Breast epithelium (tissue), 4 donors: ENCODE measurements at regions not wholly inside any gene's neighbourhood (a gene's known extent, or its start where the extent isn't known, plus 50 kb on each side); places are given as distances from the start of the nearest gene placed in this dataset.

Experiments used
- DNase-seq, 2 donors: peaks; one replicate each; pipeline ENCODE4 v3.0.0-alpha.2; 2019; ENCODE audit warnings: low spot score in 2 of 2
- H3K27ac ChIP-seq, 2 donors: fragments of 200-600 bp; sonication (generic) in 1 of 2; one replicate each; pipeline ENCODE4 v1.5.1; 2016 to 2019; ENCODE audit warnings: mild to moderate bottlenecking in 1 of 2
- H3K27me3 ChIP-seq, 2 donors: fragments of 200-600 bp; sonication (generic) in 1 of 2; one replicate each; pipeline versions ENCODE4 v1.5.1 to v1.6.0; 2017 to 2019; ENCODE audit warnings: control low read depth in 1 of 2, mild to moderate bottlenecking in 1 of 2
- H3K36me3 ChIP-seq: fragments of 200-600 bp; one replicate; pipeline ENCODE4 v1.5.1; 2019
- H3K4me1 ChIP-seq, 2 donors: fragments of 200-600 bp; sonication (generic); one replicate each; pipeline ENCODE4 v1.5.1; 2016 to 2019; ENCODE audit warnings: control low read depth in 1 of 2
- H3K4me3 ChIP-seq, 3 donors: fragments of 200-600 bp; sonication (generic); 1 replicate in 2 of 3; 2 replicates in 1 of 3; pipeline ENCODE4 v1.5.1; 2016 to 2019; ENCODE audit warnings: mild to moderate bottlenecking in 3 of 3, moderate library complexity in 2 of 3
- H3K9me3 ChIP-seq, 2 donors: fragments of 200-600 bp; sonication (generic) in 1 of 2; one replicate each; pipeline ENCODE4 v1.5.1; 2016 to 2019; ENCODE audit warnings: control low read depth in 1 of 2
- POLR2A ChIP-seq: fragments of 450-650 bp; IDR thresholded peaks from one replicate; pipeline ENCODE4 v1.6.1; 2016; ENCODE audit warnings: antibody characterized with exemption, mild to moderate bottlenecking, moderate library complexity
- POLR2AphosphoS5 ChIP-seq, 3 donors: sonication (generic); formaldehyde crosslinking; IDR thresholded peaks; one replicate each; pipeline ENCODE4 v1.6.1; 2017; ENCODE audit warnings: antibody characterized with exemption in 3 of 3
- intact Hi-C: fragments of 100-400 bp; cut with DNase I; formaldehyde crosslinking; loops from one replicate; pipeline ENCODE4 v1.15.1; 2023; ENCODE audit warnings: low total_unique reads
- TF ChIP-seq, protein P1 (sequence below), 3 donors: fragments of 450-650 bp; IDR thresholded peaks; one replicate each; pipeline ENCODE4 v1.5.1; 2016 to 2017; ENCODE audit warnings: antibody characterized with exemption in 3 of 3, mild to moderate bottlenecking in 3 of 3, moderate library complexity in 3 of 3

- intact Hi-C loops: no loop called here
- no peak overlapping the region for H3K27ac ChIP-seq
- H3K27me3 ChIP-seq: no peaks in the 10 kb centered on the region
- no peak overlapping the region for H3K4me3 ChIP-seq
- H3K9me3 ChIP-seq: peaks cover 0 to 8% of the 10 kb centered on the region in 2 donors
- DNase-seq: no peak
- H3K4me1 ChIP-seq: no peaks in the 10 kb centered on the region
- no peaks in the 10 kb centered on the region for H3K36me3 ChIP-seq
- no peak for TF ChIP-seq POLR2A
Observed at GRCh38 chr1:199101635-199102034, 462.8 kb downstream of the PTPRC start.

GRCh38 chr1:199102239-199102638, 463.4 kb downstream of the PTPRC start:
- TF ChIP-seq POLR2A: no peak
- TF ChIP-seq, protein P1, sequence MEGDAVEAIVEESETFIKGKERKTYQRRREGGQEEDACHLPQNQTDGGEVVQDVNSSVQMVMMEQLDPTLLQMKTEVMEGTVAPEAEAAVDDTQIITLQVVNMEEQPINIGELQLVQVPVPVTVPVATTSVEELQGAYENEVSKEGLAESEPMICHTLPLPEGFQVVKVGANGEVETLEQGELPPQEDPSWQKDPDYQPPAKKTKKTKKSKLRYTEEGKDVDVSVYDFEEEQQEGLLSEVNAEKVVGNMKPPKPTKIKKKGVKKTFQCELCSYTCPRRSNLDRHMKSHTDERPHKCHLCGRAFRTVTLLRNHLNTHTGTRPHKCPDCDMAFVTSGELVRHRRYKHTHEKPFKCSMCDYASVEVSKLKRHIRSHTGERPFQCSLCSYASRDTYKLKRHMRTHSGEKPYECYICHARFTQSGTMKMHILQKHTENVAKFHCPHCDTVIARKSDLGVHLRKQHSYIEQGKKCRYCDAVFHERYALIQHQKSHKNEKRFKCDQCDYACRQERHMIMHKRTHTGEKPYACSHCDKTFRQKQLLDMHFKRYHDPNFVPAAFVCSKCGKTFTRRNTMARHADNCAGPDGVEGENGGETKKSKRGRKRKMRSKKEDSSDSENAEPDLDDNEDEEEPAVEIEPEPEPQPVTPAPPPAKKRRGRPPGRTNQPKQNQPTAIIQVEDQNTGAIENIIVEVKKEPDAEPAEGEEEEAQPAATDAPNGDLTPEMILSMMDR (IDR thresholded peaks at IDR 0.05): no peak
- no peak for TF ChIP-seq POLR2AphosphoS5 (IDR thresholded peaks at IDR 0.05)
- H3K4me1 ChIP-seq: no peaks in the 10 kb centered on the region
- intact Hi-C loops: no loop called here
- DNase-seq: no peak
- H3K27me3 ChIP-seq: no peaks in the 10 kb centered on the region
- H3K4me3 ChIP-seq: no peak overlapping the region
- no peak overlapping the region for H3K27ac ChIP-seq
- H3K9me3 ChIP-seq: peaks cover 0 to 8% of the 10 kb centered on the region in 2 donors
- H3K36me3 ChIP-seq: no peaks in the 10 kb centered on the region

DNA sequence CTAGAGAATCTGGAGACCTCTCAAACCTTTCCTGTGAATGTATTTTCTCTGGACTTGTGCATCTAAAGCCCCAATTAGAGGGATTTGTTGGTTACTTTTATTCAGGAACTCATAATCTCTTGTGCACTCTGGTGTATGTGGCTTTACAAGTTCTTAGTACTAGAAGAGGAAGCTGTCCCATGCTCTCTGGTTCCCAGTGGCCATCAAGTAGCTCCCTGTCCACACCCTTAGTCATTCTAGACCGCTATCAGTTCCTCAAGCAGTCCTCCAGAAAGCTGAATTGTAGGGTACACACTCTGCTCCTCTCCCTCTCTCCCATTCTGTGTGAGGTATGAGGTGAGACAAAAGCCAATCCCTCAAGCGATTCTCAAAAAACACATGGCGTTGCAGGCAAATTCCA, 470.3 kb downstream of the PTPRC start:
- H3K9me3 ChIP-seq: peaks cover 0 to 8% of the 10 kb centered on the region in 2 donors
- H3K27me3 ChIP-seq: no peaks in the 10 kb centered on the region
- DNase-seq: no peak
- no peak overlapping the region for H3K27ac ChIP-seq
- H3K36me3 ChIP-seq: no peaks in the 10 kb centered on the region
- H3K4me3 ChIP-seq: no peak overlapping the region
- TF ChIP-seq POLR2AphosphoS5 (IDR thresholded peaks at IDR 0.05): no peak
- TF ChIP-seq POLR2A: no peak
- TF ChIP-seq, protein P1 (IDR thresholded peaks at IDR 0.05): no peak
- no peaks in the 10 kb centered on the region for H3K4me1 ChIP-seq
- intact Hi-C loops: no loop called here

- intact Hi-C loops: no loop called here
- TF ChIP-seq POLR2A (no peak), POLR2AphosphoS5 (IDR thresholded peaks at IDR 0.05) (no peak)
- TF ChIP-seq, protein P1 (IDR thresholded peaks at IDR 0.05): no peak
Observed at GRCh38 chr1:199112365-199112764, 473.5 kb downstream of the PTPRC start.

GRCh38 chr1:199113265-199113869, 474.5 kb downstream of the PTPRC start:
- Histone ChIP-seq H3K36me3 (no peaks in the 10 kb centered on the region), H3K9me3 (peaks cover 0 to 8% of the 10 kb centered on the region in 2 donors), H3K27me3 (no peaks in the 10 kb centered on the region), H3K4me1 (no peaks in the 10 kb centered on the region), H3K4me3 (no peak overlapping the region), H3K27ac (no peak overlapping the region)
- intact Hi-C loops: no loop called here
- TF ChIP-seq POLR2A: no peak
- no peak for TF ChIP-seq POLR2AphosphoS5 (IDR thresholded peaks at IDR 0.05)
- TF ChIP-seq, protein P1 (IDR thresholded peaks at IDR 0.05): peak in 2 of 3 donors; percentile 31 to 45
- no peak for DNase-seq

More at GRCh38 chr1:199112365-199112764, 473.5 kb downstream of the PTPRC start:
- no peak for DNase-seq
- Histone ChIP-seq H3K36me3 (no peaks in the 10 kb centered on the region), H3K4me3 (no peak overlapping the region), H3K9me3 (peaks cover 0 to 8% of the 10 kb centered on the region in 2 donors), H3K27me3 (no peaks in the 10 kb centered on the region), H3K4me1 (no peaks in the 10 kb centered on the region), H3K27ac (no peak overlapping the region)
